Suppressor macrophage treated with lipopolysaccharide for 1 hour (primary cell): ENCODE measurements at regions not wholly inside any gene's neighbourhood (a gene's known extent, or its start where the extent isn't known, plus 50 kb on each side); places are given as distances from the start of the nearest gene placed in this dataset.
A peak's percentile ranks its signal among the peaks of the same experiment; 100 is the strongest.

ENCODE experiments used
- DNase-seq, 3 donors: peaks; one replicate each; pipeline ENCODE4 v3.0.0-alpha.2; 2020 to 2022

DNA sequence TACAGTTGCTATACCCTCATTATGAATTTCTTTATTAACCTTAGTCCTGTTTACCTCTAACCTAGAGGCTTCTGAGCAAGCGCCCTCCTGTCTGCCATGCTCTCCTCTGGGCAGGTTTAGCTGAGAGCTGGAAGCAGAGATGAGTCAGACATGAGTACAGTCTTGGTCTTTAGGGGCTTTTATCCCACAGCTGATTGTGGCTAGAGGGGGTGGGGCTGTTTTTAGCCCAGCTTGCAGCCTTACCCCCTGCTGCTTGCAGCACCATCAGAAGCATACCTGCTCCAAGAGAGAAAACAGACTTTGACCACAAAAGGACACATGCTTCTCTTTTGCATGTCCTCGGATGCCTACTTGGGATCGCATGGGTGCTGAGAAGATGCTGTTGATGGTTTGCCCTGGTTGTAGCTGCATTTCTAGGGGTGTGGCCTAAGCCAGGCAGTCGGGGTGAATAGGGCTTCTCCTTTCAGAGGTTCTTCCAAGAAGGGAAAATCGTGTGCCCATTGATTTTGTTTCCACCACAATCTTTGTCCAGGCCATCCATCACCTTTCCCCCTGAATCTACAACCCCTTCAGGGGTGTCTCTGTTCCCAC, 115.0 kb upstream of the LGALSL start:
- no peak for DNase-seq

DNA sequence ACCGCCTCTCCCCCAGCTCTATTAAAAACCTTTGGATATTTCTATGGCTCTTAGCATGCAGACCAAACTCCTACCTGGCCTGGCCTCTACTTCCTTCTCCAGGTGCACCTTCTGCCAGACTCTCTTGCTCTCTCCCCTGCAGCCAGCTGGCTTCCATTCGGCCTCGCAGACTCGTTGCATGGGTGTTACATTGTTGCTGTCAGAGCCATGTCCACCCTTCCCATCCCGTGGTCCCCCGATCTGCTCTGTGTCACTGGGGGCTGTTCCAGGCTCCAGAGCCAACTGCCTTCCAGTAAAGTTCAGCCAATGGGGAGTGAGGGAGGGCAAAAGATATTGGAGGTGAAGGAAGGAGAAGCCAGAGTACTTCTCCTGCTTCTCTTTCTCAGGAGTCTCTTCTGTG, 112.5 kb upstream of the LGALSL start:
- no peak for DNase-seq

DNA sequence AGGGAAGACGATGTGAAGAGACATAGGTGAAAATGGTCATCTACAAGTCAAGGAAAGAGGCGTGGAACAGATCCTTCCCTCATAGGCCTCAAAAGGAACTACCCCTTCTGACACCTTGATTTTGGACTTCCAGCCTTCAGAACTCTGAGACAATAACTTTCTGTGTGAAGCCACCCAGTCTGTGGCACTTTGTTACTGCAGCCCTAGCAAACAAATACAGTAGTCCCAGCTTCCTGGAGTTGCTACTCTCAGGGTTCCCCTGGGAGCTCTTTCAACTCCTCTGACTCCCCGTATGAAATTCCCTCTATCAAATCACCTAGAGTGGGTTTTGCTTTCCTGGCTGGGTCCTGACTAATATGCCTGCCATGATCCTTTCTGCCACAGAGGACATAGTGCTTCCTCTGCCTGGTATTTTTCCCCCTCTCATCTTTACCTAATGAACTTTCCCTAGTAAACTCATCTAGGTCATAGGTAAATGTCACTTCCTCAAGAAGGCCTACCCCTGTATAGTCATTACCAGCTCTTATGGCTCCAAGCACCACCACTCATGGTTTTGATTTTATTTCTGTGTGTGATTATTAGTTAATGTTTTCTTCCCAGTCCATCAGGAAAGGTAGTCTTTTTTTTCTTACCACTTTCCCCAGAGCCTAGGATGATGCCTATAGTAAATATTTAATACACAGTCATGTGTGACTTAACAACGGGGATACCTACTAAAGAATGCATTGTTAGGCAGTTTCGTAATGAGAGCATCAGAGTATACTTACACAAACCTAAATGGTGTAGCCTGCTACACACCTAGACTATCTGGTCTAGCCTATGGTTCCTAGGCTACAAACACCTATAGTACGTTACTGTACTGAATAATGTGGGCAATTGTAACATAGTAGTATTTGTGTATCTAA, 111.5 kb upstream of the LGALSL start:
- DNase-seq, result no peak

DNA sequence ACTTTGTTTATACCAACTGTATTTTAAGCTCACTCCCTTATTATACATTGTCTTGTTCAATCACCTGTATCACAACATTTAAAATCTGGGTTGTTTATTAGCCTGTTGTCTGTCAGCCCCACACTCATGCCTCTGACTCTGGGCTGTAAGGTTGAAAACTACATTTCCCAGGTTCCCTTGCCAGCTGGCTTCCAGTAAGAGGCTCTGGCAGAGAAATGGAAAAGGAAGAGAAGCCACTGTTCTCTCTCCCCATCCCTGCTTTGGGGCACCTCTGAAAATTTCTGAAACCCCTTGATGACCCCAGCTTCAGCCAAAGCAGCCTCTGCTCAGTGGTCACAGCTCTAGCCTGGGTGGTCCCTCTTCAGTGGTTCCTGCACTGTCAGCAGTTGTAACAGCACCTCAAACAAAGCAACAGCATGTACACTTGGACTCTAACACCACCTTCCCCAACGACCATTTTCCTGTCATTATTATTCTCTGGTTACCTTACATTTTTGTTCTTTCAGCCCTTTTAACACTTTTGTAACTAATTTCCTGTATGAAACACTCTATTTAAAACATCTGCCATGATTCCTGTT, 108.9 kb upstream of the LGALSL start:
- no peak for DNase-seq

DNA sequence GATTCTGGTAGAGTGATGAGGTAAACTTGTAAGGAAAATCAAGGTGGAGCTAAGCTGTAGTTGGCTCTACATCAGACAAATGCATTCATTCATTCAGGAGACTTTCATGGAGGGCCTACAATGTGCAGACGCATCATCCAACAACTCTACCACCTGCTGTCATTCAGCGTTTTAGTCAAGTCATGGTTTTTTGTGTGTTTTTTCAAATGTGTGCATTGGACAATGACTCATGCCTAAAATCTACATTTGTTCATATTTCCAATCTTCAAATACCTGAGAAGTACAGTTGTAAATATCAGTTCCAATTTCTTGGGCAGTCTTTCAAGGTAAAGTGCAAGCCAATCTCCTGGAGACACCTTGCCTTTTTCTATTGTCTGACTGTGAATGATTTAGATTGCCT, 108.0 kb upstream of the LGALSL start:
- DNase-seq, result no peak

DNA sequence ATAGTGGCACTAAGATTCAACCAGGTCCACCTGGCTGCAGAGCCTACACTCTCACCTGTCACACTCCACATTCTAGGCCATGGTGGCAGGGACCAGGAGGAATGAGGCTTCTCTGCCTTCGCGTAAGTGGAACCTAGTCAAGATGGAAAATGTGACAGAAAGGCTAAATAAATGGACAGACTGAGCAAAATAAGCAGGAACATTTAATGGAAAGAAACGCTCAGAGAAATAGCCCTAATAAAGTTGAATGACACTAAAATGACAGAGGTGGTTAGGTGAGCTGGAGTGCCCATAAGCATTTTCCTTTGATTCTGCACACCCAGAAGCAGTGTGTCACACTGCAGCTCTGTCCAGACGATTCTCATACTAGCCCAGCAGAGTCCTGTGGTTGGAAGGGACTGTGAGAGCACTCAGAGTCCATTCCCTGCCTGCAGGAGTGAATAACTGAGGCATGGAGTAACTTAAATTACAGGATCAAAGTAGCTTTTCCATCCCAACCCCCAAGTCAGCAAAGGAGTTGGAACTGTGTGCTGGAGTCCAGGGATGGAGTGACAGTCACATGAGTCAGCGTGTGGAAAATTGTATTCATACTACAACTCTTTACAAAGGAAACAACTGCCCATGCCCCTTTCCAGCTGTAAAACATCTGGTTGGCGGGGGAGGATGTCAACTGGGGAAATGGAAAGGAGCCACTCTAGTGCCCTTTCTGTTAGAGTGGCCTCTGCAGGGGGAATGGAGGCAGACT, 105.4 kb upstream of the LGALSL start:
- no peak for DNase-seq

DNA sequence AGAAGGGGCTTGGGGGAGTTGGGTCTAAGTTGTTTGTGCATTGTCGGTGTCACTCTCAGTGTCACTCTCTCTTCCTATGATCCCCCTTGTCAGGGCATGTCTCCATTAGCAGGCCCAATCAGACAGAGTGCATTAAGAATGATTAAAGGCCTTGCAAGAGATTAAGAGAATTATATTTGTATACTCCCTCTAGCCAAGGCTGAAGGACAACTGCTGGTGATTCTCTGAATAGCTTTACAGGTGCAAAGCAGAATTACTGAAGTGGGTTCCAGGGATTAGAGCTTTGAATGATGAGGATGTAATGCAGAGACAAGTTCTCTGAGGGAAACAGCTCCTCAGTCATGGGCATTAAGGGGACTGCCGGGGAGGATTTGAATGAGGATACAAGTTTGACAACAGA, 104.8 kb upstream of the LGALSL start:
- no peak for DNase-seq

DNA sequence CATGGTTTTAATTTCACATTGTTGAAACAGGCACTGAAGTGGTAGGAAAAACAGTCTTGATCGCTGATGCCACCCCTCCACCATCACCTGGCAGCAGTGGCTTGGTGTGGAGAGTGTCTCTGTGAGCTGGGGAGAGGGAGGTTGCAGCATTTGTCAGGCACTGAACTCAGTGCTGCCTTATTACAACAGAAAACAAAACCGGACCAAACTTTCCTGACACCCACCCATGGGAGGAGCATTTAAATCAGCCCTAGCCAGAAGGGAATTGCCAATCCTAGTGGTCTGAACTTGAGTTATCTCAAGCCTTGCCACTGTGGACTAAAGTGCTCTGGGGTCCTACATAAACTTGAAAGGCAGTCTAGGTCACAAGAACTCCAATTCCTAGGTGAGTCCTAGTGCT, 103.0 kb upstream of the LGALSL start:
- DNase-seq, result no peak

DNA sequence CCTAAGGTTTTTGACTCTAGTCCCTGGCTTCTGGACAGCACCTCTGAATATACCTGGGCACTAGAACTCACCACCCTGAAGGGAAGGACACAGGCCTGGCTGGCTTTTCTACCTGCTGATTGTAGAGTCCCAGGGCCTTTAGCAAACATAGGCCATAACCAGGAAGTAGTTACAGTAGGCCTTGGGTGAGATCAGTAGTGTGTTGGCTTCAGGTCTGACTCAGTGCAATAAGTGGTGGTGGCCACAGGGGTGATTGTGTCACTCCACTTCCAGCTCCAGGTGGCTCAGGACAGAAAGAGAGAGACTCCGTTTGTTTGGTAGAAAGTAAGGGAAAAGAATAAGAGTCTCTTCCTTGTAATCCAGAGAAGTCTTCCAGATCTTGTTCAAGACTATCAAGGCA, 101.7 kb upstream of the LGALSL start:
- no peak for DNase-seq

DNA sequence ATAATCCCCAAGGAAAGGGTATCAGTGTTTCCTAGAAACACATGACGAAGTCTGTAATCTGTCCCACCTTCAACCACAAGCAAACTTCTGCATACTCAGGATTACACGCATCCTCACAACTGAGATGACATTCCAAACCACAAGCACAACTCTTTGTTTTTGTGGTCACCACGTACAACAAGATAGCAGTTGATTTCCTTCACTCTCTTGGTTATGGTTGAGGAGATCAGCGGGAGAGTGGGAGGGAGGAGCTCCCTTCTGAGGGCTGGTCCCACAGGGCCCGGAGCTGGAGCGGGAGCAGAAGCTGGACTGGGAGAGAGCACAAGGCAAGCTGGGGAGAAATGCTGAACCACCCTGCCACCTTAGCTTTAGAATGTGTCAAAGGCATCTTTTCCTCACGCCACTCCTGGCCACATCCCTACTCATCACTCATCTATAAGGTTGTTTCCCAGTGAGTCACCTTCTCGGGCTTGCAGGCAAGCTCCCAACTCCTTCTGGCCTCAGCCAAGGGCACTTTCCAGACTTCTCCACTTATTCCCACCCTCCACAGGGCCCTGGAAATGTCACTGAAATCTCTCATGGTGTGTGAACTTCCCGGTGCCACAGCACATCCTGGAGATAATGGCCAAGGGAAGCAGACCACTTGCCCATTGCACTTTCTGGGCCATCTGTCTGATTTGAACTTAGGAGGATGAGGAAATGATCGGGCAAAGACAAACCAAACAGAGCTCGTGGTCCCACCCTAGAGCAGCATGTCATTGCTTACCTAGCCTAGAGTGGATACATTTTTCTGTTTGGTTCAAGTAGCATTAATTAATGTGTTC, 98.9 kb upstream of the LGALSL start:
- DNase-seq, result peak; percentile 20 to 43 (median 33)

DNA sequence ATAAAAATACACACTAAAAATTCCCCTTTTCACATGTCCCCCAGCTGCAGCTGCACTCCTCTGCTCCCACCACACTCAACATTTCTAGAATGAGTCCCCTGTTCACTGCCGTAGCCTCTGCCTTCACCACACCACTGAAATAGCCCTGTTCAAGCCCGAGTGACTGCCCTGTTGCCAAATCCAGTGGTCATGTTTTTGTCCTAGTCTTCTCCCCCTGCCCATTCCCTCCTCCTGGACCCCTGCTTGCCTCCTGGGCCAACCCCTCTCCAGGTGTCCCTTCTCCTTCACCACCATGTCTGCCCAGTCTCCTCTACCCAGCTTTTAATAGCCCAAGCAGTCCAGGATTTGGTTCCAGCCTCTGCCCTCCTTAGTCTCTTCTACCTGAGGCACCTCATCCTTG, 97.1 kb upstream of the LGALSL start:
- DNase-seq, result no peak

DNA sequence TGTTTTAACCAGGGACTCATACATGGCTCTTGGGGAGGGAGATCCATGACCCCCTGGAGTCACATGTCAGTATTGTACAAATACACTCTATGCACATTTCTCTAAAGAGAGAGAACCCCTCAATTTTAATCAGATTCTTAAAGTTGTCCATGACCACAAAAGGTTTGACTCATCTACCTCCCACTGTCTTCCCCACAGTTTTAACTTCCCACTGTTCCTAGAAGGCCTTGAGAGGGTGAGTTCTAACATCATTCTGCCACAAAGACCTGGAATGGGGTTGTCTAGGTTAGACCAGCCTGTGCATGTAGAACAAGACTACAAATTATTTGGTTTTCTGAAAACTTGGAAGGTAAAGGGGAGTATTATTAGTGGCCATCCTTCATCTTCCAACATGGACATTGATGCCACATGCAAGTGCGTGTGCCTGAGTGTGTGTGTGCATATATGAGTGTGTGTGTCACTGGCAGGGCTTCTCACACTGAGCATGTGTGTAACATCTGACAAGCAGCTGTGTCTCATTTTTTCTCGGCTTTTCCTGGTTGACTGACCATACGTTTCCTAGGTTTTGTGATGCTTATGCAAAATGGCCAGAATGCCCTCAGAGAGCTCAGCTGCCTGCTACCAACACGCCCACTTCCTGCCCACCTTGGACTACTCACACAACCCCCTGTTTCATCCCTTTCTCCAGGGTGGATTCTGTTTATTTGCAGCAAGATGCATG, 94.6 kb upstream of the LGALSL start:
- DNase-seq, result peak; percentile 36 to 66 (median 50)

DNA sequence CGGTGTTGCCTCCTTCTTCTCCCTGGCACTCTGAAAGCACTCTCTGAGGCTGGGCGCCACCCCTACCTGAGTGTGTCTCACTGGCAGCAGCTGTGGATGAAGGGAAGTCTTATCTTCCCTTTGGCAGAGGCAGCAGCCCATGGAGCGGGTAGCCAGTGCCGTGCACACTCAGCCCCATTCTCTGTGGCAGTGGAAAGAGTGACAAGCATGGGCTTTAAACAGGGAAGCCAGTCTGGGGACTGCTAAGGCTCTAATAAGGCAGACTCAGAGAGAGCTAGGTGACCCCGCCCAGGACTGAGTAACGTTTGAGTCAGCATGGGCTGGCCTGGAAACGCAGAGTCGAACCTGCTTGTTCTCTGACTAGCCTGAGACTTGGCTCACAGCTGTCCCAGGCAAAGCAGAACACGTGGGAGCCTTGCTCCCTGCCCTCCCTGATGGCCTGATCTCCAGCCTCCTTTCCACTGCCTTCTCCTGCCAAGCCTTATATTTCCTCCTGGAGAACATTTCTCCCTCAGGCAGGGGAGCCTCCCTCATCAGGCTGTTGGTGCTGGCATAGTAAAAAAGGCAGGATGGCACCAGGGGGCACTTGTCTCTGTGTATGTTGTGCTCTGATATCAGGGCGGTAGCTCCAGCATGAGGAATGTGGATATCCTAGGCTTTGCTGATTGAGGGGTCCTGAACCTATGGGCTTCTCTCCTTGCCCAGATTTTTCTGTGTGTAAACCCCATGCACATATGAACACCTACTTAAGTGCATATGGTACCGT, 93.9 kb upstream of the LGALSL start:
- peak; percentile 87 to 90 (median 89) for DNase-seq

DNA sequence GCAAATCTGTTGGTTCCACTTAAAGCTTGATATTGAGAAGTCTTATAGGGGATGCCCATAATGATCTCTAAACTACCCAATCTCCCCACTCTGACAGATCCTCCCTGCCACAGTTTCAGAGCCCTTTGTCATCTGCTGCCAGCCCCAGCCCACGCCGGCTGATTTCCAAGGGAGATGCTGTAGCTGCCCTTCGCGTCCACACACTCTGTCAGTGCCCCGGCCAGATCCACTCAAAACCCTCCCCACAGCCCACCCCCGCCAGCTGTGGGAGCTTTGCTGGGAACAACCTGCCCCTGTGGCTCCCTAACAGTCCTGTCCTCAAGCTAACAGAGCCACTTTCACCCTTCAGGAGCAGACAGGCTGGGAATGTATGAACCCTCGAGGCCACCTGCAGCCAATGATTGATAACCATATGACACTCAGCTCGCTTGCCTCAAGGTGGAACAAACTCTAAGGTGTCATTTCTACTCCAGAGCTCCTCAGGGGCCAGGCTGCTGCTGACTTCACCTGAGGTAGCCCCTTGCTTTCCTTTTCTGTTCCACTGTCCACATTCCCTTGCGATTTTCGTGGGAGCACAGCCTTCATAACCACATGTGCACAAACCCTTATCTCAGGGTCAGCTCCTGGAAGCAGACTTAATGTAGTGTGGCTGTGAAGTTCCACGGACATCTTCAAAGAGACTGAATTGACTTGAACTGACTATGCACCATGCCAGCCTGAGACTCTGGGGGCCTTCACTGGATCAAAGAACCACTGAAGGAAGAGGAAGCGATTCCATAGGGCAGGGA, 92.6 kb upstream of the LGALSL start:
- DNase-seq, result no peak

DNA sequence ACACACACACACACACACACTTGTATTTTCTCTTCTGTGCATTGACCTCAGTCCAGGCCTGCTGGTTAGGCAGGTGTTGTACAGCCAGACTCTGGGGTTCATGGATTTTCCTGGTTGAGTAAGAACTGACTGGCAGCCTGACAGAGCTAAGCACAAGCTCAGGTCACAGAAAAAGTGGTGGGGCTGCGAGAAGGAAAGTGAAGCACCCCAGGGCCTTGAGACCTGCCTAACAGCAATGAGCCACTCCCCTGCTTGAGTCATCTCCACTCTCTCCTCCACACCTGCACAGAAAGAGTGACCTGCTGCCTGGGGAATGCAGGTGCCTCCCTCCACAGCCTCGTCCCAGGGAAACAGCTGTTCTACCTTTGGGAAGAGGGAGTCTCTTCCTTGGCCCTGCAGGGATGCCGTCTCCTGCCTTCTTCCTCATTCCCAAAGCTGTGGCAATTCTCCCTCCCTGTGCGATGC, 91.4 kb upstream of the LGALSL start:
- DNase-seq, result no peak

DNA sequence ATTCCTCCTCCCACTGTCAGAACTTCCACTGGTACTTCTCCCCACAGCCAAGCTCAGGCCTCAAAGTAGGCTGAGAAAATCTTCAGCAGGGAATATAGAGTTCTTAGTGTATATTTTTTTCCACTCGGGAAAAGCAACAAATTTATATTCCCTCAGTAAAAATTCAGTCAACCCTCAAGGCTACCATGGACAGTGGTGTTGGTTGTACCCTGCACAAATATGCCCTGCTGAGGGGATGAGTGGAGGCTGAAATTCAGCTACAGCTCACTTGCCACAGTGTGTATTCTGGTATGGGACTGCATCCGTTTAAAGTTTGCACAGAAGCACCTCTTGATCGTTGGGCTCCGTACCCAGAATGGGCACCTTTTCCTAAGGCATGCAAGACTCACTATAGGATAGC, 90.8 kb upstream of the LGALSL start:
- no peak for DNase-seq

DNA sequence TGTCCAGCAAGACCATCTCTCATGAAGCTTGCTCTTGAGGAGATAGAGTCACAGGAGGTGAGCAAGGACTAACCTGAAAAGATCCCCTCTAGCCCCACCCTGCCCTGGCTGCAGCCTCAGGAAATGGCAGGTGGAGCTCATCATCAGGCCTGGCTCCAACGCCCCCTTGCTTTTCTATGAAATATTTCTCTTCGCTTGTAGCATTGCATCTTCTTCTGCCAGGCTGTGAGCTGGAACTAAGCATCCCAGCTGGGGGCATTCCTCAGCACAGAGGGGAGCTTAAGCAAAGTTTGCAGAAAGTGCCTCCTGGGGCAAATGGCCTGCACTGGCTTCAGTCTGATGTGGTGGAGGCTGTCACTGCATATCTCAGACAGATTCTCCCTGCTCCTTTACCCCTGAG, 90.1 kb upstream of the LGALSL start:
- no peak for DNase-seq

DNA sequence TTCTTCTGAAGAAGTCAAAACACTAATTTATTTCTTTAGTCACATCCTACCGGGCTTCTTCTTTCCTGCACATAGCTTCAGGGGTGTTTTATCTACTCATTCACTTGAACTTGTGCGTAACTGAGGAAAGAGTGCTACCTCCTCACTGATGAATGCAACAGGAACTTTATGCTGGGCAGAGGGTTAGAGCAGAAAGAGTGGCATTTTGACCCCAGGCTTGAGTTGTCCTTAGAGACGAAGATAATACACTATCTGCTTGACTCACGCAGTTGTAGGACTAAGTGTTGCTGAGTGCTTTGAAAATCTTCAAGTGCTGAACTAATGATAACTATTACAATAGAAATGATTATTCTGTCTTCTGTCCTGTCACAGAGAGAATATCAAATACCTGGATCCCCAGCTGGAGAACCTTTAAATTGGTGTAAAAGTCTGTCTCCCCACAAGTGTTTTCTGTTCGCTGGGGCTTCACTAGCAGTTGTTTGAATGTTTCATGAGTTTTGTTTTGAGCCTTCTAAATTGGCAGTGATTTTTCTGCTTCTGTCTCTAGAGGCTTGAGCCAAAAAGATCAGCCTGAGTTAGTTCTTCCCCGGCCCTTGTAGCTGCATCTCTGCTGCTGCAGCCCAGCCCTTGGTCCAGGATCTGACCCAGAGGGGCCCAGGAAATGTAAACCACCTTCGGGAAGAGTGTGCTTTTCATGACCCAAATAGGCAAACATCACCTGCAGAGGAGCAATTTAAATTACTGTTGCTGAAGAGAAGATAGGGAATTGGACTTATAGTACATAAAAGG, 86.3 kb upstream of the LGALSL start:
- DNase-seq, result no peak

DNA sequence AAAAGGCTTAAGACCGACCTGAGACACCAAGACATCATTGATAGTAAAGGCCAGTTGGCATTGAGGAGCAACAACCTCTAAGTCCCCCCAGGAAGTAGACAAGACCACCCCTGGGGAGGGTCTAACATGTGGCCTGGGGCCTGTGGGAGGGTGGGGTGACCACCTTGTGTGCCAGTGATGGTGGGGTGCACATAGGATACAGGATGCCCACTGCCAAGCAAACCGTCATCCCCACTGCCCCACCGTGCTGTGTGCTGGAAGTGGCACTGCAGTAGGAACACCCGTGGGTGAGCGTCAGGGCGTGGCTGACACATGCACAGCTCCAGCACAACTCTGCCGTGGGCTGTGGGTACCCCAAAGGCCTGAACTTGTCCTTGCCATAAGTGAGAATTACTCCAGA, 84.3 kb upstream of the LGALSL start:
- DNase-seq, result no peak
